Stimulated activated CD4-positive, alpha-beta T cell treated with anti-CD3 and anti-CD28 coated beads, Interleukin-1b, Interleukin-23, amount 100 ng/mL, for 48 hours (primary cell): ENCODE measurements at regions not wholly inside any gene's neighbourhood (a gene's known extent, or its start where the extent isn't known, plus 50 kb on each side); places are given as distances from the start of the nearest gene placed in this dataset.
"Not testable (repeated sequence)": the region's sequence is repeated elsewhere in the genome, so short reads cannot be mapped to it uniquely, and the experiment has no call there.

Source experiments
- DNase-seq: peaks from one replicate; pipeline ENCODE4 v3.0.0-alpha.2; 2020

DNA sequence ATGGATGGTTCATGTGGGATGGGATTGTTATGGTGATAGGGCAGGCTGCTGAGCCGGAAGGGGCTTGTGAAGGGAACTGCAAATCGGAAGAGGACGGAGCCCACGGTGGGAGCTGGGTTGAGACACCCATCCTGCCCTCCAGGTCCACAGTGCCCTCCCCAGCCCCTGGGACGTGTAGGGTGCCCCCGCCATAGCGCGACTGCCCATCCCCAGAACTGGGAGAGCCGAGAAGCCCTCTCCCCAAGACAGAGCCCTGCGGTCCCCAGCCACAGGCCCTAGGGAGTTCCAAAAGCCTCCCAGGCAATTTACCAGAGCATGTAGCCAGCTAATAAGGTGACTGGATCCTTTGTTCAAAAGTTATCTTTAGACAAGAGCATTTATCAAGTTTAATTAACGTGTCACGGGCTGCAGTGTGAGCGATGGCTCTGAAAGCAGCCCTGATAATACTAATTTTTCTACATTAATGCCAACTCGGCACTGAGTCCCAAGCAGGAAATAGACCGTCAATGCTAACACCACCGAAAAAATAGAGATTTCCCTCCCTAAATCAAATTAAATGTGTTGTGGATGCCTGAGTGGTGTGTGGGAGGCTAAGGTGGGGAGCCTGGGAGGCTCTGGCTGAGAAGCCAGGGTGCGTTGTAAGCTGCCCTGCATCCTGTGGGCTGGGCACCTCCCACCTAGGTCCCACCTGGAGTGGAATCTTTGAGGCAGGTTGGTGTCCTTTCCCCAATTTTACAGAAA lies 76.8 kb upstream of the RTL6 start:
- no peak for DNase-seq

DNA sequence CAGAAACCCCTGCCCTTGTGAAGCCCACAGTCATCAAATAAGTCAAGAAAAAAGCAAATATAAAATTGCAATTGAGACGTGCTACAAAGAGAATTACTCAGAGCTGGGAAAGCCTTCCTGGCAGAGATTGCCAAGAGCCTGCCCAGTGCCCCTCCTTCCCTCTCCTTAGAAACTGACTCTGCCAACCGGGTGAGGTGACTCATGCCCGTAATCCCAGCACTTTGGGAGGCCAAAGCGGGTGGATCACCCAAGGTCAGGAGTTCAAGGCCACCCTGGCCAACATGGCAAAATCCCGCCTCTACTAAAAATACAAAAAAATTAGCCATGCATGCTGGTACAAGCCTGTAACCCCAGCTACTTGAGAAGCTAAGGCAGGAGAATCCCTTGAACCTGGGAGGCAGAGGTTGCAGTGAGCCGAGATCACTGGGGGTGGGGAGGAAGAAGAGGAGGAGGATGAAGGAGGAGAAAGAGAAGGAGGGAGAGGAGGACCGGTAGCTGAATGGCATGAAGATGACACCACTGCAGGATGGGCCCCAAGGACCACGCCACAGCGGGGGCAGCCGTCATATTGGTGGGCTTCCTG lies 76.1 kb upstream of the RTL6 start:
- no peak for DNase-seq

DNA sequence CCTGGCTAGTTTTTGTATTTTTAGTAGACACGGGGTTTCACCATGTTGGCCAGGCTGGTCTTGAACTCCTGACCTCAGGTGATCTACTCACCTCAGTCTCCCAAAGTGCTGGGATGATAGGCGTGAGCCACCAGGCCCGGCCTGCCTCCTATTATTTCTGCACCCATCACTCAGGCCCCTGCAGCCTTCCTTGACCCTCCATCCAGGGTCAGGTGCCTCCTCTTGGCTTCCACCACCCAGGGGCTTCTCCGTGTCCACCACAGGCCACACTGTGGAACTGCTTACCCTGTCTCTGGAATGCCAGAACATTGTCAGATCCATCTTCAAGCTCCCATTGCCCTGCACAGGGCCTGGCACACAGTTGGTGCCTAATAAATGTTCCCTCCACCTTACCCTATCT lies 75.4 kb upstream of the RTL6 start:
- DNase-seq: no peak

DNA sequence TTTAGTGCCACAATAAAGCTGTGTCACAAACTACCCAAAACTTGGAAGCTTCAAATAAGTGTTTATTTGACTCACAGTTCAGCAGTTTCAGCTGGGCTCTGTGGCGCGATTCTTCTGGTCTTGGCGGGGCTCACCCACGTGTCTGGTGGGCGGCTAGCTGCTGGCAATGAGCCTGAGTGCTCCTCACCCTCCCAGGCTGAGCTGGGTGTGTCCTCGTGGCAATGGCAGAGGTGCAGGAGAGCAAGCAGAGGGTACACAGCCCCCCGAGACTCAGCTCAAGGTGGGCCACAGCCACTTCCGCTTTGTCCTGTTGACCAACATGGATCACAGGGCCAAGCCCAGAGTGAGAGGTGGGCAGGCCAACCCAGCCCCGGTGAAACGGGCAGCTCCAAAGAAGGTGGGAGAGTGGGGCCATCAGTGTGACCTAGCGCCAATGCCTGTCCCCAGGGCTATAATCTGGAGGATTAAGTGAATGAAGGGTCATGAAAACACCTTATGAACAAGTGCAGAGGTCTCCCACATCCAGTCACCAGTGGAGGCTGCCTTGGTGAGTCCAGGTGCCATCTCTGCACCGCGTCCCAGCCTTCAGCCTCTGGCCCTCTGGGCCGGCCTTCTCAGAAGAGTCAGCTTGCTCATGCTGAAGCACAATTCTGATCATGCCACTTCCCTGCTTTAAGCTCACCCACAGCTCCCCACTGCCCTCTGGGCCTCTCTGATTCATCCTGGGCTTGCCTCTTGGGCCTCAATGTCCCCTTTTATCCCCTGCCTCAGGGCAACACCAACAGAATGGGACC lies 74.6 kb upstream of the RTL6 start:
- DNase-seq: no peak

DNA sequence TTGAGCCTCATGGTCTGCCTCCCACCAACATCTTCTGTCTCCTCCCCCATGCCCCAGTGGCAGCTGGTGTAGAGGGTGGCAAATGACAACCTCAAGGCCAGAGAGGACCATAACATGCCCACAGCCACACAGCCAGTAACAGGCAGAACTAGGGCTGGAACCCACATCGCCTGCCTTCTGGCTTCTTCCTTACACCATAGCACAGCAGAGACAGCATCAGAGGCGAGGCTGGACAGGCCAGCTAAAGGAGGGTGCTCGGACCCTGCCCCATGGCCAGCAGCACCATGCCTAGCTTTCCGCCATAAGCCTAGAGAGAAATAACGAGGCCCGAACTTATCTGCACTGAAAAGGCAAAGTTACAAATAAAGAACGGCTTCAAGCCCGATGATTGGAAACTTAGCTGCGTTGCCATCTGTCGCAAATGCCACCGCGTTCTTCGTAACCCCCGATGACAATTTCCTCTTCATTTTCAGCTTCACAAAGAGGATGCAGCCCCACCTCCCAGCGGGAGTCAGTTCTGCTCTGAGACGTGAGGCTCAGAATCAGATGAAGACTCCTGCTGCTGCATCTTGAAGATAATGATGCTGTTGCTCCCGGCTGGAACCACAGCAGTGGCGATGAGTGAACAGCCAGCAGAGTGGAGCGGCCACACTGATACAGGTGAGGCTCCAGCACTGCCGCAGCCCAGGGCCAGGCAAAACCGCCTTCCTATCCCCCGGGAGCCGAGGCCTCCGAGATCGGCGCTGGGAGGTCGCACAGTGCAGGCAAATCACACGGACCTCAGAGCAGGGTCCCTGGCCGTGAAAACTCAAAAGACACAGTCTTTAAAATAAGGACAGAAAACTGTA lies 73.8 kb upstream of the RTL6 start:
- DNase-seq: no peak

DNA sequence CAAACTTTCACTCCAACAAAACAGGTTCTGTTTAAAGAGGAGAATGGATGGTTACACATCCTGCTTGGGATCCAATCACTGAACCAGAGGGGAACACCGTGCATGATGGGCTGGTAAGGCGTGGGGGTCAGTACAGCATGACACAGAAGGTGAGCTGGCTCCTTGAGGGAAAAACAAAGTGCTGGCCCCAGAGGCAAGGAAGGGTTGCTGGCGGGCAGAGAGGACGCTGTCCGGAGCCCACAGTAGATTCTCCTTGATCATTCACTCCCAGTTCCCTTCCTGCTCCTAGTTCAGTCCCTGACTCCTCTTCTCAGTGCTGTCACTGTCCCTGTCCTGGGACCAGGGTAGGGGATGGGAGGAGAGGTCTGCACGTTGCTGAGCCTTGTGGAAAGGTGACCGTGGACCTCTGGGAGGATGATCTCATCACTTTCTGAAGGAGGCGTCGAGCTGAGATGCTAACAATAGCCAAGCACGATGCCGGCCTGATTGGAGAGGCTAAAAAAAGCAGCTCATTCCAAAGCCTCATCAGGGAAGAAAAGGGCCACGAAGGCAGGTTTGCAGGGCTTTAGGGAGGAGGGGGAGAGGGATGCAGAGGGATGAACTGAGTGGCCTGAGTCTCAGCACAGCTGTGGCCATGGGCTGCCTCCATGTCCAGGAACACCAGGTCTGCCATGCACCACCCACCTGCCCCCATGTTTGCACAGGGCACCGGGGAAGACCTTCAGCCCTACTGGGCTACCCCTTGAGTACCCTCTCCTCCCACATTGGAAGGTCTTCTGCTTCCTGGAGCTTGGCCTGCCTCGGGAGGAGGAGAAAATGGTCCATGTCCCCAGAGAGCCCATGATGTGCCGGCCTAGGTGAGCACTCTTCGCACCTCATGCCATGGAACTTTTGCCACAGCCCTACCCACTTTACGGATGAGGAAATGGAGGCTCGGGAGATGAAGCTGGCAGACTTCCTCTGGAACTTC lies 72.7 kb upstream of the RTL6 start:
- DNase-seq: no peak

DNA sequence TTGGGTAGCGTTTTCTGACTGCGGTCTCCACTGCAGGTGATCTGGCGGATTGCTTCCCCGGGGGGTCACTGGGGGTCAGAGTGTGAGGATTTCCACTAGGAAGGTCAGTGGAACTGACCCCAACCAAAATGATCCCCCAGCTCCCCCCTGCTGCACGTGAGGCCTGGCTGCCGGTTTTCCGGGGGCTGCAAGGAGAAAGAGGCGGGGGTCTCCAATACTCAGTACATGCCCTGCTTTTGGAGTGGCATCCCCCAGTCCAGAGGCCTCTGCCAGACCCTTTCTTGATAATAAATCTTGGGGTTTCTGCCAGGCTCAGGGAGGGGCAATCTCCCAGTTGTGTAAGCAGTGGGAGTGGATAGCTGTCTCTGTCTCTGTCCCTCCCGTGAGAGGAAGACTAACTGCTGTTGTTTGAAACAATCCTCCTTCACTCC lies 71.5 kb upstream of the RTL6 start:
- DNase-seq: no peak

DNA sequence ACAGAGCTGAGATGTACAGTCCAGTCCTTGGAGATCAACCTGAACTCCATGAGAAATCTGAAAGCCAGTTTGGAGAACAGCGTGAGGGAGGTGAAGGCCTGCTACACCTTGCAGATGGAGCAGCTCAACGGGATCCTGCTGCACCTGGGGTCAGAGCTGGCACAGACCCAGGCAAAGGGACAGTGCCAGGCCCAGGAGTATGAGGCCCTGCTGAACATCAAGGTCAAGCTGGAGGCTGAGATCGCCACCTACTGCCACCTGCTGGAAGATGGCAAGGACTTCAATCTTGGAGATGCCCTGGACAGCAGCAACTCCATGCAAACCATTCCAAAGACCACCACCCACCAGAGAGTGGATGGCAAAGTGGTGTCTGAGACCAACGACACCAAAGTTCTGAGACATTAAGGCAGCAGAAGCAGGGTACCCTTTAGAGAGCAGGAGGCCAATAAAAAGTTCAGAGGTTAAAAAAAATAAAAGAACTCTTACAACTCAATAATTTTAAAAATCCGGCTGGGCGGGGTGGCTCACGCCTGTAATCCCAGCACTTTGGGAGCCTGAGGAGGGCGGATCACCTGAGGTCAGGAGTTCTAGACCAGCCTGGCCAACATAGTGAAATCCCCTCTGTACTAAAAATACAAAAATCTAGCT lies 69.9 kb upstream of the RTL6 start:
- DNase-seq: peak; percentile 39

DNA sequence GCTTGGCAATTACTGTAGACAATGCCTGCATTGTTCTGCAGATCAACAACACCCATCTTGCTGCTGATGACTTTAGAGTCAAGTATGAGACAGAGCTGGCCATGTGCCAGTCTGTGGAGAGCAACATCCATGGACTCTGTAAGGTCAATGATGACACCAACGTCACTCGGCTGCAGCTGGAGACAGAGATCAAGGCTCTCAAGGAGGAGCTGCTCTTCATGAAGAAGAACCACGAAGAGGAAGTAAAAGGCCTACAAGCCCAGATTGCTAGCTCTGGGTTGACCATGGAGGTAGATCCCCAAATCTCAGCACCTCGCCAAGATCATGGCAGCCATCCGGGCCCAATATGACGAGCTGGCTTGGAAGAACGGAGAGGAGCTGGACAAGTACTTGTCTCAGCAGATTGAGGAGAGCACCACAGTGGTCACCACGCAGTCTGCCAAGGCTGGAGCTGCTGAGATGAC lies 69.4 kb upstream of the RTL6 start:
- DNase-seq: not testable (repeated sequence)

DNA sequence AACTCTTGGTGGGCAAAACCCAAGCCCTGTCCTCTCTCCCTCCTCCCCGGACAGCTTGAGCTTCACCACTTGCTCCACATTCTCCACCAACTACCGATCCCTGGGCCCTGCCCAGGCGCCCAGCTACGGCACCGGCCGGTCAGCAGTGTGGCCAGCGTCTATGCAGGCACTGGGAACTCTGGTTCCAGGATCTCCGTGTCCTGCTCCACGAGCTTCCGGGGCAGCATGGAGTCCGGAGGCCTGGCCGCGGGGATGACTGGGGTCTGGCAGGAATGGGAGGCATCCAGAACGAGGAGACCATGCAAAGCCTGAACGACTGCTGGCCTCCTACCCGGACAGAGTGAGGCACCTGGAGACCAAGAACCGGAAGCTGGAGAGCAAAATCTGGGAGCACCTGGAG lies 68.9 kb upstream of the RTL6 start:
- DNase-seq: no peak

DNA sequence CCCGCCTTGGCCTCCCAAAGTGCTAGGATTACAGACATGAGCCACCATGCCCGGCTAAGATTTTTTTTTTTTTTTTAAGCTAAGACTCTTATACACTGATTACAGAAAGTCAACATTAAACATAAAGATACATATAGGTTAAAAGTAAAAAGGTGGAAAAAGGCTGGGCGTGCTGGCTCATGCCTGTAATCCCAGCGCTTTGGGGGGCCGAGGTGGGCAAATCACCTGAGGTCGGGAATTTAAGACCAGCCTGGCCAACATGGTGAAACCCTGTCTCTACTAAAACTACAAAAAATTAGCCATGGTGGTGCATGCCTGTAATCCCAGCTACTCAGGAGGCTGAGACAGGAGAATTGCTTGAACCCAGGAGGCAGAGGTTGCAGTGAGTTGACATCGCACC lies 64.6 kb upstream of the RTL6 start:
- not testable (repeated sequence) for DNase-seq

DNA sequence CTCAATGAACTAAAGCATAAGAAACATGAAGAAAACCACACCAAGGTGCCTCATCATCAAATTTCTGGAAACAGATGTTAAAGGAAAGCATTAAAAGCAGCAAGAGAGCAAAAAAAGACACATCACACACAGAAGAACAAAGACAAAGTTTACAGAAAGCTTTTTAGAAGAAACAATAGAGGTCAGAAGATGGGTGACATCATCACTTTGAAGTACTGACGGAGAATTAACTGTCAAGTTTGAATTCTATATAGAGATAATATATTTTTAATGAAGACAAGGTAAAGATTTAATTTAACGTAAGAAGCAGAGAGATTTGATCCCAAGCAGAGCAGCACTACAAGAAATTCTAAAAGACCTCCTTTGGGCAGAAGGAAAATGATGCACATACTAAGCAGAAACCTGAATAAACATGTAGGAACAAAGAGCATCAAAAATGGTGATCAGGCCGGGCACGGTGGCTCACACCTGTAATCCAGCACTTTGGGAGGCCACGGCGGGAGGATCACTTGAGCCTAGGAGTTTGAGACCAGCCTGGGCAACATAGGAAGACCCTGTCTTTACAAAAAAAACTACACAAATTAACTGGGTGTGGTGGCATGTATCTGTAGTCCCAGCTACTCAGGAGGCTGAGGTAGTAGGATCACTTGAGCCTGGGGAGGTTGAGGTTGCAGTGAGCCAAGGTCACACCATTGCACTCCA lies 63.3 kb upstream of the RTL6 start:
- DNase-seq: no peak

DNA sequence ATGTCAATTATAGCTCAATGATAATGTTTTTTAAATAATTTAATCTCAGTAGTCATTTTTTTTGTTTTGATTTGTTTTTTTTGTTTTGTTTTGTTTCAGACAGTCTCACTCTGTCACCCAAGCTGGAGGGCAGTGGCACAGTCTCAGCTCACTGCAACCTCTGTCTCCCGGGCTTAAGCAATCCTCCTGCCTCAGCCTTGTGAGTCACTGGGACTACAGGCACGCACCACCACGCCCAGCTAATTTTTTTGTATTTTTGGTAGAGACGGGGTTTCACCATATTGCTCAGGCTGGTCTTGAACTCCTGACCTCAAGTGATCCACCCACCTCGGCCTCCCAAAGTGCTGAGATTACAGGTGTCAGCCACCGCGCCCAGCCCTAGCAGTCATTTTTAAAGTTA lies 60.6 kb upstream of the RTL6 start:
- DNase-seq: not testable (repeated sequence)

DNA sequence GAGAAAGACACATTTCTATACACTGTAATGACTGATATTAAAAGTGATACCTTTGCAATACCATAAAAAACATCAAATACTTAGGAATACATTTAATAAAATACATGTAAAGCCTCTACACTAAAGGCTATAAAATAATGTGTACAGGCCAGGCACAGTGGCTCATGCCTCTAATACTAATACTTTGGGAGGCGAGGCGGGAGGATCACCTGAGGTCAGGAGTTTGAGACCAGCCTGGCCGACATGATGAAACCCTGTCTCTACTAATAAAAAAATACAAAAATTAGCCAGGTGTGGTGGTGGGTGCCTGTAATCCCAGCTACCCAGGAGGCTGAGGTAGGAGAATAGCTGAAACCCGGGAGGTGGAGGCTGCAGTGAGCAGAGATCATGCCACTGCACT lies 59.8 kb upstream of the RTL6 start:
- DNase-seq: not testable (repeated sequence)

DNA sequence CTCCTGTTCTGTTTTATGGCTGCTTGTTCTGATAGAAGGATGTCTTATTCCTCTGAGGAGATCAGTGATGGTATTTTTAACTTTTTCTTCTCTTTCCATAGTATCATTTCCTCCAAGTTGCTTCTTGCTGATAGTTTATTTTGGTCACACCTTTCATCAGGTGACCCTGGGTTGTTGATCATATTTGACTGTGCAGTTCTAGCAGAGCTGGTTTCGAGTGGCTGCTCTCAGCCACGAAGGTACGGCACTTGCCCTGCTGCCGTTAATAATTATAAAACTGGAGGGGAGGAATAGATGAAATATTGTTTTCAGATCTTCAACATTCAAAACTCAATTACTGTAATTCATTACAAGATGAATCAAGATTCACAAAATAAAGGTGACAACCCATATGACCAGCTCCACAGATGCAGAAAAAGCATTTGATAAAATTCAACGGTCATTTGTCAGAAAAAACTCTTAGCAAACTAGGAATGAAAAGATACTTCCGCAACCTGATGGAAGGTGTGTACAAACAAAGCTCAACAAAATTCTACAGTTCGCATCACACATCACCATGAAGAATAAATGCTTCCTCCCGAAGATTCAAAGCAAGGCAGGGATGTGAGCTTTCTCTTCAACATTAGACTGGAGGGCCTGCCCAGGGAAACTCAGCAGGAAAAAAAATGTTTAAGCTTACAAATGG lies 59.2 kb upstream of the RTL6 start:
- DNase-seq: no peak

DNA sequence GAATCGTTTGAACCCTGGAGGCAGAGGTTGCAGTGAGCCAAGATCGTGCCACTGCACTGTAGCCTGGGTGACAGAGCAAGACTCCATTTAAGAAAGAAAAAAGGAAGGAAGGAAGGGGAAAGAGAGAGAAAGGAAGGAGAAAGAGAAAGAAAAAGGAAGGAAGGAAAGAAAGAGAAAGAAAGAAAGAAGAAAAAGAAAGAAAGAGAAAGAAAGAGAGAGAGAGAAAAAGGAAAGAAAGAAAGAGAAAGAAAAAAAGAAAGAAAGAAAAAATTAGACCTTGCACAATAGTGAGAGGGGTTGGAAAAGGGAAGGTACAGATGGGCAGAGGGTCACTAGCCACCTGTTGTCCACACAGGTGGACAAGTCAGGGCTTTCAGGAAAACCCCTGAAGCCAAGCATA lies 57.6 kb upstream of the RTL6 start:
- no peak for DNase-seq

DNA sequence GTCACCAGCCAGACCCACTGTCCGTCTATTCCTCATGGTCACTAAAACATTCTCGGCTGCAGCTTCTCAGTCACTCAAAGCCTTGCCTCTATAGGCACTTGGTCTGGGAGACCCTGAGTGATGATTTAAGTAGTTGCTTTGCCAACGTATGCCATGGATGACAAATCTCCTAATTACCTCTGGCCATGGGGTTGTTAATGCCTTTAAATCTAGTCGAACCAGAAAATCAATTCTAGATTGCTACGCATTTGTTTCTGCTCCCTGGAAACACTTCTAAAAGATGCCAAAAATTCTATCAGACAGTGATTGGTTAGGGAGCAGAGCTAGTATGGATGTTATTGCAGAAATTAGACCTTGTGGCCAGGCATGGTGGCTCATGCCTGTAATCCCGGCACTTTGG lies 57.0 kb upstream of the RTL6 start:
- no peak for DNase-seq

DNA sequence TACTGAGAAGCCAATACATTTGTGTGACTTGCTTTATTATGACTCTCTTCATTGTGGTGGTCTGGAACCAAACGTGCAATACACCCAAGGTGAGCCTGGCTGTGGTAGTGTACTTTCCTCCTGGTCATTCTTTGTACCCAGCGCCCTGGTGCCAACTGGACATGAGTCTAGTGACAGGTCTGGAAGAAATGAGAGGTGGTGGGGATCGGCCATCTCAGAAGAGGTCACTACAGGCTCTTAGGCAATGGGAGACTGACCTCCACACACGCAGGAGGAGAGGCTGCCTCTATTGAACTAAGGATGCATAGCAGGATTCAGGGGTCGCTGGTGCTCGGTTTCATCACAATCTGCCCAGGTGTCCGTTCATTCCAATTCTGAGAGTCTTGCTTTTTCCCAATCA lies 56.4 kb upstream of the RTL6 start:
- DNase-seq: no peak

DNA sequence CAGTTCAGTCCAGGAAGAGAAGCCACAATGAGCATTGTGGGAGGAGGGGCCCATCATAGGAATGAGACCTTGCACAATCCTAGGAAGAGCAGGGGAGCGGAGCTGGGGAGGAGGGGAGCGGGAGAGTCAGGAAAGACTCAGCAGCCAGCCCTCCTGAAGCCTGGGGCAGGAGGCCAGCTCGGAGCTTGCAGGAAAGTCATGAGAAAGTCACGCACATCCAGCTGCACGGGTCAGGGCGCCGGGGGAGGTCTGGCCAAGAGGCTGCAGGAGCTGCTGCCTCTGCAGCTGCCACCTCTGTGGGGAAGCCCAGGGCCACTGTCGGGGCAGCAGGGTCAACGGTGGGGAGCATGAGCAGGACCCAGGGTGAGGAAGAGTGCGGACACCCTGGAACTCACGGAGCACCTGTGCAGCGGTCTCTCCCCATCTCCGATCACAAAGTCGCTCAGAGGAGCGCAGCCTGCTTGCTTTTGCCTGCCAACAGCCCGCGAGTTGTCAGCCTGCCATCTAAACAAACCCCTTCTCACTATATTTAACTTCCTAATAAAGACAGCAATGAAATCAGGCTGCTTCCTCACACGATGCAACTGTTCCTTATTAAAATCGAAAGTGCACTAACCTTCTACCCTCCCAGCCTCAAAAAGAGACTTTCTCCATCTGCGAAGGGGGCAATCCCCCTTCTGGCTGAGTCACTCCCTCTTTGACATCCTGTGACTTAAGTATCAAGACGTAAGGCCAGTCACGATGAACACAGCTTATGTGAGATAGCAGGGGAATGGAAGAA lies 52.9 kb upstream of the RTL6 start:
- peak; percentile 62 for DNase-seq
